Right atrium auricular region (tissue), 2 donors: ENCODE measurements at regions not wholly inside any gene's neighbourhood (a gene's known extent, or its start where the extent isn't known, plus 50 kb on each side); places are given as distances from the start of the nearest gene placed in this dataset.

ENCODE experiments used
- DNase-seq: peaks from one replicate; pipeline ENCODE4 v3.0.0-alpha.2; 2019; ENCODE audit warnings: low spot score
- H3K27ac ChIP-seq, 2 donors: fragments of 200-600 bp; sonication (generic); 1 replicate in 1 of 2; 2 replicates in 1 of 2; pipeline ENCODE4 v1.5.1; 2016 to 2019
- H3K27me3 ChIP-seq, 2 donors: fragments of 200-600 bp; sonication (generic); one replicate each; pipeline versions ENCODE4 v1.5.1 to v1.6.0; 2017 to 2019
- H3K36me3 ChIP-seq: fragments of 200-600 bp; sonication (generic); one replicate; pipeline ENCODE4 v1.5.1; 2016
- H3K4me1 ChIP-seq, 2 donors: fragments of 200-600 bp; sonication (generic); one replicate each; pipeline versions ENCODE4 v1.5.1 to v1.6.0; 2017 to 2019
- H3K4me3 ChIP-seq, 2 donors: fragments of 200-600 bp; sonication (generic); 1 replicate in 1 of 2; 2 replicates in 1 of 2; pipeline ENCODE4 v1.5.1; 2017 to 2019; ENCODE audit warnings: mild to moderate bottlenecking in 1 of 2, moderate library complexity in 1 of 2
- H3K9me3 ChIP-seq, 2 donors: fragments of 200-600 bp; sonication (generic); one replicate each; pipeline ENCODE4 v1.5.1; 2019
- CTCF ChIP-seq, 2 donors: fragments of 200-600 bp; sonication (generic); IDR thresholded peaks; one replicate each; pipeline ENCODE4 v1.5.1; 2019; ENCODE audit warnings: antibody characterized with exemption in 2 of 2

- no peaks in the 10 kb centered on the region for H3K27me3 ChIP-seq
- H3K4me3 ChIP-seq, result no peak overlapping the region
- no peaks in the 10 kb centered on the region for H3K9me3 ChIP-seq
- H3K27ac ChIP-seq, result no peak overlapping the region
- peak in 1 of 2 donors; percentile 59 for TF ChIP-seq CTCF (IDR thresholded peaks at IDR 0.05)
- DNase-seq, result no peak
- H3K36me3 ChIP-seq, result no peaks in the 10 kb centered on the region
- no peaks in the 10 kb centered on the region for H3K4me1 ChIP-seq
Measured at GRCh38 chrX:130994671-130995070, 63.5 kb upstream of the ARHGAP36 start.

- Histone ChIP-seq H3K9me3 (no peaks in the 10 kb centered on the region), H3K36me3 (no peaks in the 10 kb centered on the region), H3K4me1 (no peaks in the 10 kb centered on the region), H3K27ac (no peak overlapping the region), H3K27me3 (no peaks in the 10 kb centered on the region), H3K4me3 (no peak overlapping the region)
- no peak for TF ChIP-seq CTCF (IDR thresholded peaks at IDR 0.05)
- DNase-seq, result no peak
Measured at GRCh38 chrX:130995439-130995838, 62.7 kb upstream of the ARHGAP36 start.

GRCh38 chrX:130997314-130997713 is 60.8 kb upstream of the ARHGAP36 start:
- H3K27me3 ChIP-seq, result no peaks in the 10 kb centered on the region
- no peaks in the 10 kb centered on the region for H3K9me3 ChIP-seq
- TF ChIP-seq CTCF (IDR thresholded peaks at IDR 0.05), result no peak
- no peak overlapping the region for H3K4me3 ChIP-seq
- no peaks in the 10 kb centered on the region for H3K4me1 ChIP-seq
- DNase-seq, result no peak
- H3K27ac ChIP-seq, result no peak overlapping the region
- no peaks in the 10 kb centered on the region for H3K36me3 ChIP-seq

DNA sequence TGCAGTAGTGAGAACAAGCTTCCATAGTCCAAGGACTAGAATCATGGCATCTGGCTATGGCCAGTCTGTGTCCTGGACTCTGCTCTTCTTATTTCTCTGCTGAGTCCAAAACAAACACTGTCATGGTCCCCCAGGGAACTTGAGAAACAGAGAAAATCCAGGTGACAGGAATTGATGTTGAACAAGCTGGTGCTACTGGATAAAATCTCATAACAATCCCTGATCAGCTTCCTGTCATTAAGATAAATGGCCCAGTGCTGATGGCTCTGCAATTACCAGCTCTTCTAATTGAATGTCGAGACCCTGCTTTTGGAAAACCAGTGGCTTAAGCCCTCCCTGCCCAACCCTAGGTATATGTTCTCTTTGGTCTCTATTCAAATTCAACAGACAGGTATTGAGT is 58.8 kb upstream of the ARHGAP36 start:
- Histone ChIP-seq H3K27me3 (no peaks in the 10 kb centered on the region), H3K9me3 (no peaks in the 10 kb centered on the region), H3K4me3 (no peak overlapping the region), H3K27ac (no peak overlapping the region), H3K4me1 (no peaks in the 10 kb centered on the region), H3K36me3 (no peaks in the 10 kb centered on the region)
- no peak for DNase-seq
- TF ChIP-seq CTCF (IDR thresholded peaks at IDR 0.05), result no peak
